ENCODE measurements at regions not wholly inside any gene's neighbourhood (a gene's known extent, or its start where the extent isn't known, plus 50 kb on each side); places are given as distances from the start of the nearest gene placed in this dataset.

GRCh38 chr13:64069892-64070291 lies 2654.2 kb upstream of the PCDH20 start:
- intact Hi-C loops (cut with micrococcal nuclease): no loop called here

More at GRCh38 chr13:64069892-64070291, 2654.2 kb upstream of the PCDH20 start:
- H3K79me1 ChIP-seq (ENCODE audit: low read depth in 1 of 2, low read length in 2 of 2): no peaks in the 10 kb centered on the region
- H3K9ac ChIP-seq (ENCODE audit: low read depth, low read length): no peak overlapping the region
- H3K9me3 ChIP-seq (ENCODE audit: control insufficient read depth, insufficient read depth, low read length): no peaks in the 10 kb centered on the region
- H4K20me1 ChIP-seq (ENCODE audit: insufficient read depth, low read length): no peaks in the 10 kb centered on the region
- H2BK20ac ChIP-seq (ENCODE audit: low read depth, low read length): no peak overlapping the region
- ATAC-seq (ENCODE audit: low read depth) (no peak), DNase-seq (no peak)
- in situ Hi-C loops (cut with MboI; ENCODE audit: low sequenced_read_pairs) (no loop called here), dilution Hi-C loops (cut with HindIII; ENCODE audit: low sequenced_read_pairs, unreplicated experiment) (no loop called here)
- H2AK9ac ChIP-seq (replicated peaks; ENCODE audit: low read depth, low read length, poor library complexity): no peak overlapping the region
- H2AFZ ChIP-seq (replicated peaks; ENCODE audit: low read length, poor library complexity): no peak overlapping the region
- H3K36me3 ChIP-seq (ENCODE audit: control insufficient read depth, insufficient read depth, low read length): no peaks in the 10 kb centered on the region
- H2BK120ac ChIP-seq (ENCODE audit: low read depth, low read length): no peak overlapping the region
- H3K27ac ChIP-seq (ENCODE audit: insufficient read depth, low read length): no peak overlapping the region
- H4K8ac ChIP-seq (ENCODE audit: low read depth in 2 of 2, low read length in 2 of 2): no peak overlapping the region
- no peaks in the 10 kb centered on the region for H3K27me3 ChIP-seq (ENCODE audit: control insufficient read depth, insufficient read depth, low read length)
- no TSS peak for BruUV-seq (replicated peaks)
- POLR2A ChIA-PET (ENCODE audit: unreplicated experiment): no interaction called here
- H3K23ac ChIP-seq (ENCODE audit: low read depth, low read length): no peak overlapping the region
- TF ChIP-seq CTCF (conservative IDR thresholded peaks at IDR 0.05; ENCODE audit: low read depth, low read length) (no peak), BHLHE40 (IDR thresholded peaks at IDR 0.05; ENCODE audit: low read depth, low read length) (no peak), MAFK (IDR thresholded peaks at IDR 0.05; ENCODE audit: low read depth, low read length) (no peak), POLR2A (IDR thresholded peaks at IDR 0.05; ENCODE audit: low read depth, low read length) (no peak), RCOR1 (IDR thresholded peaks at IDR 0.05; ENCODE audit: insufficient replicate concordance, low read length) (no peak), ELK1 (IDR thresholded peaks at IDR 0.05; ENCODE audit: borderline replicate concordance, low read depth, low read length) (no peak), RAD21 (IDR thresholded peaks at IDR 0.05; ENCODE audit: low read length) (no peak), CHD1 (IDR thresholded peaks at IDR 0.05; ENCODE audit: low read depth, low read length) (no peak), MXI1 (IDR thresholded peaks at IDR 0.05; ENCODE audit: borderline replicate concordance, low read depth, low read length) (no peak), MAZ (IDR thresholded peaks at IDR 0.05; ENCODE audit: borderline replicate concordance, low read depth, low read length) (no peak), SMC3 (IDR thresholded peaks at IDR 0.05; ENCODE audit: low read depth, low read length) (no peak), FOS (IDR thresholded peaks at IDR 0.05; ENCODE audit: low read depth, low read length) (no peak), RFX5 (IDR thresholded peaks at IDR 0.05; ENCODE audit: low read depth, low read length) (no peak), CEBPB (IDR thresholded peaks at IDR 0.05; ENCODE audit: low read depth, low read length) (no peak), NFE2L2 (IDR thresholded peaks at IDR 0.05; ENCODE audit: low read depth, low read length) (no peak)
- TF ChIP-seq, protein P1, sequence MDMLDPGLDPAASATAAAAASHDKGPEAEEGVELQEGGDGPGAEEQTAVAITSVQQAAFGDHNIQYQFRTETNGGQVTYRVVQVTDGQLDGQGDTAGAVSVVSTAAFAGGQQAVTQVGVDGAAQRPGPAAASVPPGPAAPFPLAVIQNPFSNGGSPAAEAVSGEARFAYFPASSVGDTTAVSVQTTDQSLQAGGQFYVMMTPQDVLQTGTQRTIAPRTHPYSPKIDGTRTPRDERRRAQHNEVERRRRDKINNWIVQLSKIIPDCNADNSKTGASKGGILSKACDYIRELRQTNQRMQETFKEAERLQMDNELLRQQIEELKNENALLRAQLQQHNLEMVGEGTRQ (IDR thresholded peaks at IDR 0.05; ENCODE audit: low read depth, low read length): no peak
- H3K4ac ChIP-seq (ENCODE audit: low read depth, low read length): no peak overlapping the region
- H4K5ac ChIP-seq (ENCODE audit: low read depth, low read length): no peak overlapping the region
- WGBS, 2 experiments (ENCODE audit: extremely low coverage in 2 of 2, insufficient read length in 1 of 2): no CpG with 5 or more reads among the region's 1 CpG
- H3K4me2 ChIP-seq (ENCODE audit: low read depth, low read length): no peak overlapping the region
- H2BK5ac ChIP-seq (ENCODE audit: low read depth, low read length, poor library complexity, severe bottlenecking): no peak overlapping the region
- no peak overlapping the region for H2BK15ac ChIP-seq (ENCODE audit: low read depth, low read length)
- no peak overlapping the region for H3K4me3 ChIP-seq (ENCODE audit: insufficient read depth, low read depth, low read length)
- H2AK5ac ChIP-seq (ENCODE audit: low read depth, low read length): no peak overlapping the region
- no peaks in the 10 kb centered on the region for H3K9me1 ChIP-seq (ENCODE audit: insufficient read depth, low read length)
- CTCF ChIA-PET: no interaction called here
- no peak overlapping the region for H3K18ac ChIP-seq (ENCODE audit: low read depth, low read length)
- no peaks in the 10 kb centered on the region for H3K4me1 ChIP-seq (ENCODE audit: control insufficient read depth, insufficient read depth, low read length)
- H4K91ac ChIP-seq (ENCODE audit: insufficient read depth, low read depth, low read length): no peak overlapping the region
- no peak overlapping the region for H3K14ac ChIP-seq (replicated peaks; ENCODE audit: low read depth, low read length)
- H3K56ac ChIP-seq (ENCODE audit: extremely low read depth, insufficient read depth, low read length): no peak overlapping the region
